GM12878 (cell line): ENCODE measurements at regions not wholly inside any gene's neighbourhood (a gene's known extent, or its start where the extent isn't known, plus 50 kb on each side); places are given as distances from the start of the nearest gene placed in this dataset.

Source experiments
- ASH2L ChIP-seq: fragments of 300-600, 200-600 bp; sonication (generic); IDR thresholded peaks from 2 replicates; pipeline ENCODE4 v1.6.1; 2017; ENCODE audit warnings: low read depth, mild to moderate bottlenecking, borderline replicate concordance
- CREM ChIP-seq: IDR thresholded peaks from 2 replicates; pipeline ENCODE4 v1.6.1; 2014; ENCODE audit warnings: antibody characterized with exemption, low read depth
- EGR1 ChIP-seq, 2 experiments: IDR thresholded peaks; 1 replicate in 1 of 2; 2 replicates in 1 of 2; pipeline ENCODE4 v1.6.1; 2011 to 2012; ENCODE audit warnings: low read depth in 2 of 2, low read length in 2 of 2, borderline replicate concordance in 1 of 2, mild to moderate bottlenecking in 1 of 2, moderate library complexity in 1 of 2
- EP300 ChIP-seq, 2 experiments: fragments of 150-350 bp in 1 of 2; IDR thresholded peaks; 2 replicates each; pipeline ENCODE4 v1.6.1; 2011 to 2012; ENCODE audit warnings: low read depth in 2 of 2, low read length in 2 of 2, borderline replicate concordance in 1 of 2, improper control_type of control experiment in 1 of 2, inconsistent platforms in 1 of 2; ENCODE audit not compliant: control insufficient read depth in 1 of 2
- FOXK2 ChIP-seq: fragments of 450-650 bp; IDR thresholded peaks from 2 replicates; pipeline ENCODE4 v1.6.1; 2017; ENCODE audit warnings: mild to moderate bottlenecking, moderate library complexity
- HCFC1 ChIP-seq: fragments of 150-350 bp; IDR thresholded peaks from 2 replicates; pipeline ENCODE4 v1.6.1; 2014; ENCODE audit warnings: low read length
- HDAC6 ChIP-seq: fragments of 200-600 bp; sonication (generic); IDR thresholded peaks from one replicate; pipeline ENCODE4 v1.8.0; 2017; ENCODE audit warnings: antibody characterized with exemption; ENCODE audit not compliant: unreplicated experiment
- NFIC ChIP-seq: IDR thresholded peaks from 2 replicates; pipeline ENCODE4 v1.6.1; 2012; ENCODE audit warnings: low read depth, mild to moderate bottlenecking, inconsistent platforms, low read length, moderate library complexity
- POLR2AphosphoS5 ChIP-seq: IDR thresholded peaks from 2 replicates; pipeline ENCODE4 v1.6.1; 2011; ENCODE audit warnings: mild to moderate bottlenecking, low read length, inconsistent platforms
- RFX5 ChIP-seq: IDR thresholded peaks from 2 replicates; pipeline ENCODE4 v1.6.1; 2011; ENCODE audit warnings: low read depth, low read length, improper control_type of control experiment
- SP1 ChIP-seq: IDR thresholded peaks from one replicate; pipeline ENCODE4 v1.6.1; 2011; ENCODE audit warnings: low read depth, low read length
- TF ChIP-seq, protein P1 (sequence below), 3 experiments: IDR thresholded peaks in 2 of 3; conservative IDR thresholded peaks in 1 of 3; 2 replicates each; pipeline ENCODE4 v1.5.1; 2011; ENCODE audit warnings: low read depth in 3 of 3, low read length in 3 of 3, mild to moderate bottlenecking in 3 of 3, control low read depth in 2 of 3, moderate library complexity in 2 of 3, inconsistent platforms in 1 of 3, mixed read lengths in 1 of 3; ENCODE audit not compliant: control insufficient read depth in 2 of 3, insufficient read depth in 1 of 3; ENCODE audit errors: extremely low read depth in 1 of 3

DNA sequence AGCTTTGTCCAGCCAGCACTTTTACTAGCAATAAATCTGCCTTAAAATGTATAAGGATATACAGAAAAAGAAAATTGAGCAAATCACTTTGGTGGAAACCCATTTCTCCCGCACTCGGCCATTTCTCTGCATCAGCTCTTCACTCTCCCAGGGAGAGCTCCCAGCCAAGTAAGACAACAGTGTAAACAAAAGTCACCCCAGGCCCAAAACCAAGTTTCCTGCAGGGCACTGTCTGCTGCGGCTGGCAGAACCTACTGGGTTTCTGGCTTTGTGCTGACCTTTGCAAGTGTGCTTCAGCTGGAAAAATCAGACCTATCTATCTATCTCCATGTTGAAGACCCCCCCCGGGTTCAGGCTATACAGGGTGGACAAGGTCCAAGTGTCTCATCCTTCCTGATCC, 476.7 kb upstream of the CAMK1G start:
- TF ChIP-seq CREM = no peak
- TF ChIP-seq EGR1 (IDR thresholded peaks at IDR 0.05; ENCODE audit: borderline replicate concordance in 1 of 2, low read depth in 2 of 2, low read length in 2 of 2) = no peak
- TF ChIP-seq NFIC = no peak
- no peak for TF ChIP-seq HDAC6
- TF ChIP-seq POLR2AphosphoS5 = no peak
- TF ChIP-seq RFX5 = no peak
- TF ChIP-seq FOXK2 = no peak
- no peak for TF ChIP-seq HCFC1
- TF ChIP-seq SP1 = no peak
- TF ChIP-seq ASH2L = no peak
- TF ChIP-seq, protein P1, sequence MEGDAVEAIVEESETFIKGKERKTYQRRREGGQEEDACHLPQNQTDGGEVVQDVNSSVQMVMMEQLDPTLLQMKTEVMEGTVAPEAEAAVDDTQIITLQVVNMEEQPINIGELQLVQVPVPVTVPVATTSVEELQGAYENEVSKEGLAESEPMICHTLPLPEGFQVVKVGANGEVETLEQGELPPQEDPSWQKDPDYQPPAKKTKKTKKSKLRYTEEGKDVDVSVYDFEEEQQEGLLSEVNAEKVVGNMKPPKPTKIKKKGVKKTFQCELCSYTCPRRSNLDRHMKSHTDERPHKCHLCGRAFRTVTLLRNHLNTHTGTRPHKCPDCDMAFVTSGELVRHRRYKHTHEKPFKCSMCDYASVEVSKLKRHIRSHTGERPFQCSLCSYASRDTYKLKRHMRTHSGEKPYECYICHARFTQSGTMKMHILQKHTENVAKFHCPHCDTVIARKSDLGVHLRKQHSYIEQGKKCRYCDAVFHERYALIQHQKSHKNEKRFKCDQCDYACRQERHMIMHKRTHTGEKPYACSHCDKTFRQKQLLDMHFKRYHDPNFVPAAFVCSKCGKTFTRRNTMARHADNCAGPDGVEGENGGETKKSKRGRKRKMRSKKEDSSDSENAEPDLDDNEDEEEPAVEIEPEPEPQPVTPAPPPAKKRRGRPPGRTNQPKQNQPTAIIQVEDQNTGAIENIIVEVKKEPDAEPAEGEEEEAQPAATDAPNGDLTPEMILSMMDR (IDR thresholded peaks at IDR 0.05 in 2 of 3, conservative IDR thresholded peaks at IDR 0.05 in 1 of 3; ENCODE audit: control insufficient read depth in 2 of 3, extremely low read depth in 1 of 3, insufficient read depth in 1 of 3, low read depth in 3 of 3, low read length in 3 of 3) = no peak
- no peak for TF ChIP-seq EP300 (IDR thresholded peaks at IDR 0.05; ENCODE audit: borderline replicate concordance in 1 of 2, control insufficient read depth in 1 of 2, low read depth in 2 of 2, low read length in 2 of 2)
